PFSK-1 (cell line): ENCODE measurements at regions not wholly inside any gene's neighbourhood (a gene's known extent, or its start where the extent isn't known, plus 50 kb on each side); places are given as distances from the start of the nearest gene placed in this dataset.

Source experiments
- POLR2AphosphoS5 ChIP-seq: IDR thresholded peaks from 2 replicates; pipeline ENCODE4 v1.6.1; 2012; ENCODE audit warnings: low read depth, mild to moderate bottlenecking, control low read depth, low read length, moderate library complexity
- TAF1 ChIP-seq: IDR thresholded peaks from 2 replicates; pipeline ENCODE4 v1.6.1; 2012; ENCODE audit warnings: low read length, control low read depth, borderline replicate concordance; ENCODE audit not compliant: insufficient read depth
- TF ChIP-seq, protein P1 (sequence below), 2 experiments: IDR thresholded peaks; 2 replicates each; pipeline versions ENCODE4 v1.6.1 to v1.8.0; 2011 to 2012; ENCODE audit warnings: low read depth in 2 of 2, low read length in 2 of 2, control low read depth in 1 of 2, inconsistent platforms in 1 of 2, mild to moderate bottlenecking in 1 of 2, moderate library complexity in 1 of 2; ENCODE audit not compliant: insufficient read depth in 1 of 2

- TF ChIP-seq, protein P1, sequence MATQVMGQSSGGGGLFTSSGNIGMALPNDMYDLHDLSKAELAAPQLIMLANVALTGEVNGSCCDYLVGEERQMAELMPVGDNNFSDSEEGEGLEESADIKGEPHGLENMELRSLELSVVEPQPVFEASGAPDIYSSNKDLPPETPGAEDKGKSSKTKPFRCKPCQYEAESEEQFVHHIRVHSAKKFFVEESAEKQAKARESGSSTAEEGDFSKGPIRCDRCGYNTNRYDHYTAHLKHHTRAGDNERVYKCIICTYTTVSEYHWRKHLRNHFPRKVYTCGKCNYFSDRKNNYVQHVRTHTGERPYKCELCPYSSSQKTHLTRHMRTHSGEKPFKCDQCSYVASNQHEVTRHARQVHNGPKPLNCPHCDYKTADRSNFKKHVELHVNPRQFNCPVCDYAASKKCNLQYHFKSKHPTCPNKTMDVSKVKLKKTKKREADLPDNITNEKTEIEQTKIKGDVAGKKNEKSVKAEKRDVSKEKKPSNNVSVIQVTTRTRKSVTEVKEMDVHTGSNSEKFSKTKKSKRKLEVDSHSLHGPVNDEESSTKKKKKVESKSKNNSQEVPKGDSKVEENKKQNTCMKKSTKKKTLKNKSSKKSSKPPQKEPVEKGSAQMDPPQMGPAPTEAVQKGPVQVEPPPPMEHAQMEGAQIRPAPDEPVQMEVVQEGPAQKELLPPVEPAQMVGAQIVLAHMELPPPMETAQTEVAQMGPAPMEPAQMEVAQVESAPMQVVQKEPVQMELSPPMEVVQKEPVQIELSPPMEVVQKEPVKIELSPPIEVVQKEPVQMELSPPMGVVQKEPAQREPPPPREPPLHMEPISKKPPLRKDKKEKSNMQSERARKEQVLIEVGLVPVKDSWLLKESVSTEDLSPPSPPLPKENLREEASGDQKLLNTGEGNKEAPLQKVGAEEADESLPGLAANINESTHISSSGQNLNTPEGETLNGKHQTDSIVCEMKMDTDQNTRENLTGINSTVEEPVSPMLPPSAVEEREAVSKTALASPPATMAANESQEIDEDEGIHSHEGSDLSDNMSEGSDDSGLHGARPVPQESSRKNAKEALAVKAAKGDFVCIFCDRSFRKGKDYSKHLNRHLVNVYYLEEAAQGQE (IDR thresholded peaks at IDR 0.05; ENCODE audit: insufficient read depth in 1 of 2, low read depth in 2 of 2, low read length in 2 of 2), result no peak
- TF ChIP-seq TAF1 (no peak), POLR2AphosphoS5 (no peak)
Observed at GRCh38 chr12:23128462-23128861, 503.5 kb downstream of the ETNK1 start.
